ENCODE measurements at regions not wholly inside any gene's neighbourhood (a gene's known extent, or its start where the extent isn't known, plus 50 kb on each side); places are given as distances from the start of the nearest gene placed in this dataset.

GRCh38 chr6:54013966-54014365 lies 97.3 kb upstream of the MLIP start:
- TF ChIP-seq, protein P1, sequence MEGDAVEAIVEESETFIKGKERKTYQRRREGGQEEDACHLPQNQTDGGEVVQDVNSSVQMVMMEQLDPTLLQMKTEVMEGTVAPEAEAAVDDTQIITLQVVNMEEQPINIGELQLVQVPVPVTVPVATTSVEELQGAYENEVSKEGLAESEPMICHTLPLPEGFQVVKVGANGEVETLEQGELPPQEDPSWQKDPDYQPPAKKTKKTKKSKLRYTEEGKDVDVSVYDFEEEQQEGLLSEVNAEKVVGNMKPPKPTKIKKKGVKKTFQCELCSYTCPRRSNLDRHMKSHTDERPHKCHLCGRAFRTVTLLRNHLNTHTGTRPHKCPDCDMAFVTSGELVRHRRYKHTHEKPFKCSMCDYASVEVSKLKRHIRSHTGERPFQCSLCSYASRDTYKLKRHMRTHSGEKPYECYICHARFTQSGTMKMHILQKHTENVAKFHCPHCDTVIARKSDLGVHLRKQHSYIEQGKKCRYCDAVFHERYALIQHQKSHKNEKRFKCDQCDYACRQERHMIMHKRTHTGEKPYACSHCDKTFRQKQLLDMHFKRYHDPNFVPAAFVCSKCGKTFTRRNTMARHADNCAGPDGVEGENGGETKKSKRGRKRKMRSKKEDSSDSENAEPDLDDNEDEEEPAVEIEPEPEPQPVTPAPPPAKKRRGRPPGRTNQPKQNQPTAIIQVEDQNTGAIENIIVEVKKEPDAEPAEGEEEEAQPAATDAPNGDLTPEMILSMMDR (IDR thresholded peaks at IDR 0.05; ENCODE audit: control insufficient read depth, insufficient read depth, low read depth, low read length, missing control alignments): no peak
- H3K4me3 ChIP-seq (ENCODE audit: control insufficient read depth, low read depth, low read length): no peak overlapping the region
- no peak for DNase-seq (ENCODE audit: low read depth)

DNA sequence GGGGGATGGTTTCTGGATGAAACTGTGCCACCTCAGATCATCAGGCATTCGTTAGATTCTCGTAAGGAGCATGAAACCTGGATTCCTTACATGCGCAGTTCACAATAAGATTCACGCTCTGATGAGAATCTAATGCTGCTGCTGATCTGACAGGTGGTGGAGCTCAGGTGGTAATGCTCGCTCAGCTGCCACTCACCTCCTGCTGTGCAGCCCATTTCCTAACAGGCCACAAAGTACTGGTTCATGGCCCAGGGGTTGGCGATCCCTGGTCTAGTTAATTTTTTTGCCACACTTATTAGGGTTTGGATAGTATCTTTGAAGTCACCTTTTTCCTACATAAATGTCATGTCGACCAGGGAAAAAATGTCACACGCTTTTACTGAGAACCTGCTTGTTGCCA lies 96.8 kb upstream of the MLIP start:
- TF ChIP-seq, protein P1 (IDR thresholded peaks at IDR 0.05; ENCODE audit: control insufficient read depth, insufficient read depth, low read depth, low read length, missing control alignments): no peak
- H3K4me3 ChIP-seq (ENCODE audit: control insufficient read depth, low read depth, low read length): no peak overlapping the region
- no peak for DNase-seq (ENCODE audit: low read depth)

DNA sequence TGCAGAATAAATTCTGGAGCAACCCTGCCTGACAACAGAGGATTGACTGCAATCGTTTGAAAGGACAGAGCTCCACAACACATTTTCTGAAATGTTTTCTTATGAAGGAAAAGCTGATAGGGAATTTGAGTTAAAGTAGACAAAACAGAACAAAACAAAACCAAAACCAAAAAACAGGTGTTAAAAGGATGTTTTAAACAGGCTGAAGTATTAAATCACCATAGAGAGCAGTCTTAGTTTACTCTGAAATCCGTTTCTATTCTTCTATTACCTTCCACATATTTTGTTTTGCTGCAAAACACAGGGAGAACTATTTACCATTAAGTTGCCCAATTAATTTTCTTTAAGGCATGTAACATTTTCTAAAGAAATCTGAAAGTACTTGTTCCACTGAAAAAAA lies 93.4 kb upstream of the MLIP start:
- DNase-seq (ENCODE audit: low read depth): no peak
- H3K4me3 ChIP-seq (ENCODE audit: control insufficient read depth, low read depth, low read length): no peak overlapping the region
- TF ChIP-seq, protein P1 (IDR thresholded peaks at IDR 0.05; ENCODE audit: control insufficient read depth, insufficient read depth, low read depth, low read length, missing control alignments): no peak

DNA sequence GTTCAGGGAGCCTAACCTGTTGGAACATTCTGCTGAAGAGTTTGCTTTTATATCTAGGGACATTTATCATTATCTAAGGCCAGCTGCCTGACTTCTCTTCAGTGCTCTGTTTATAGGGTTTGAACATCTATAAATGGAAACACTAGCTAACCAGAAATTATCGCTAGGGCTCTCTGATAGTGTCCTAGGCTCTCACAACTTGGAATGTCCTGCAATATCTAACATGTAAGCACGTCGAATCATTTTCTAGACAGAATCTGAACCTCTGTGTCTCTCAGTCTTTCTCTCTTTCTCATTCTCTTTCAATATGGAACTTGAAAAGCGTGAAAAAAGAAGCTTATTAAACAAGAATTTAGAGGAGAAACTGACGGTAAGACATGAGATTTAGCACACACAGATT lies 92.5 kb upstream of the MLIP start:
- no peak overlapping the region for H3K4me3 ChIP-seq (ENCODE audit: control insufficient read depth, low read depth, low read length)
- TF ChIP-seq, protein P1 (IDR thresholded peaks at IDR 0.05; ENCODE audit: control insufficient read depth, insufficient read depth, low read depth, low read length, missing control alignments): no peak
- no peak for DNase-seq (ENCODE audit: low read depth)

DNA sequence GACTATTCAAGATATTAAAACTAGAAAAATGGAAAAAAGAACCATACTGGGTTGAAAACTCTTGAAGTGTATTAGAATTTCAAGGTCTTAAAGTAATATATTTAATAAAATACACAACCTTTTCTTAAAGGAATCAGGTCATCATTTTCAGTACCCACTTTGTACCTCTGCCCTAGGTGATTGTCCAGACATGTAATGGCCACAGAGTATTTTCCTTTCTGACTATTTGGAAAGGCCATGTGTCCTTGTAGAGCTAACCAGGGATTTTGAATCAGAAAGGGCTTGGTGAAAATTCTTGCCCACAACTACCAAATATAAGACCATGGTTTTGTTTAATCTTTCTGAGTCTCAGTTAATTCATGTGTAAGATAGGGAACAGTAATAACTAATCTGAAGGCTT lies 91.4 kb upstream of the MLIP start:
- TF ChIP-seq, protein P1 (IDR thresholded peaks at IDR 0.05; ENCODE audit: control insufficient read depth, insufficient read depth, low read depth, low read length, missing control alignments): no peak
- H3K4me3 ChIP-seq (ENCODE audit: control insufficient read depth, low read depth, low read length): no peak overlapping the region
- DNase-seq (ENCODE audit: low read depth): no peak

DNA sequence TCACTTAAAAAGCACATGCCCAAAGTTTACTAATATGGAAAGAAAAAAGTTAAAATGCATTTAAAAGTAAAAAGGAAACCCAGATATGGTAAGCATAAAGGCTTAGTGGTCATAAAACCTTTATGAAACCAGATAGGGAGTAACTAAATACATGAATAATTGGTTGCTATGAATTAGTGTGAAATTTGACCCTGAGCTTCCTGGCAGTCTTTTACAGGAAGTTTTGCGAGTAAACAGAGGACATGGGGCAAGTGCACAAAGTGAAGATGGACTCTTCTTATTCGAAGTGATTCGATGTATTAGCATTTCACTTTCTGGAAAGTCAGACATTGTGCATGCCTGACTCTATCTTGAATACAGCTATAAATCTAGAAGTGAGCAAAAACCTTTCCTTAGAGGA lies 90.9 kb upstream of the MLIP start:
- DNase-seq (ENCODE audit: low read depth): no peak
- TF ChIP-seq, protein P1 (IDR thresholded peaks at IDR 0.05; ENCODE audit: control insufficient read depth, insufficient read depth, low read depth, low read length, missing control alignments): no peak
- no peak overlapping the region for H3K4me3 ChIP-seq (ENCODE audit: control insufficient read depth, low read depth, low read length)
